Stimulated activated CD4-positive, alpha-beta T cell treated with anti-CD3 and anti-CD28 coated beads, TNF-alpha, amount 100 ng/mL, for 1 hour (primary cell): ENCODE measurements at regions not wholly inside any gene's neighbourhood (a gene's known extent, or its start where the extent isn't known, plus 50 kb on each side); places are given as distances from the start of the nearest gene placed in this dataset.
"Not testable (repeated sequence)": the region's sequence is repeated elsewhere in the genome, so short reads cannot be mapped to it uniquely, and the experiment has no call there.

Experiments
- DNase-seq, 3 donors: peaks; one replicate each; pipeline ENCODE4 v3.0.0-alpha.2; 2020; ENCODE audit warnings: low read depth in 3 of 3, low spot score in 1 of 3

DNA sequence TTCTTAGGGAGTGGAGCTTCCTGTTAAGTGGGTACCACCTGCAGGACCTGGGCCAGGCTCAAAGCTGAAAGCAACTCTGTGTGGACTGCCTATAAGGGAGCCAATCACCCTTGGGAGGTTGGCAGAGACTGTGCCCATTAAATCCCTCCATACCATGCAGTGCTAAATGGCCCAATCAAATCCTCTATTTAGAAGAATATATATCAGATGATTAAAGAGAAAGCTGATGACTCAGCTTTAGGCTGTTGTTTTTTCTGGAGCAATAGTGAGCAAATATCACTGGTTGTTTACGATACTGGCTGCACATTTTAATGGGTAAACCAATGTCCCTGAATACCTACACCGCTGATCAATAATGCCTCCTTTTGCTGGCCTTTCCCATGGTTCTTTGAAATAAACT lies 101.3 kb downstream of the TMX1 start:
- no peak for DNase-seq

DNA sequence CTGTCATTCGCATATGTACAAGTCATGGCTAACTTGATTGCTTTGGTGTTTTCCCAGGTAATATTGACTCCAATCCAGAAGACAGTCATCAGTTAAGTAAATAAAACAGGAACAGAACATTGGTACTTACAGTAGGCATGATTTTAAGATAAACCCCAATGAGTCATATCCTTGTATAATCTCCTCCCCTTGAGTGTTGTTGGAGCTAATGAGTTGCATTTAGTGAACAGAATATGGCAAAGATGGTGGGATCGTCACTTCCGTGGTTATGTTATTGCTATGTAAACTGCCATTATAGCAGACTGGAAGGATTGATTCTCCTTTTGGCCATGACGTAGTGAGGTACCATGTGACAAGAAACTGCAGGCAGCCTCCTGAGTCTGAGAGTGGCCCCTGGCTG lies 102.2 kb downstream of the TMX1 start:
- no peak for DNase-seq

DNA sequence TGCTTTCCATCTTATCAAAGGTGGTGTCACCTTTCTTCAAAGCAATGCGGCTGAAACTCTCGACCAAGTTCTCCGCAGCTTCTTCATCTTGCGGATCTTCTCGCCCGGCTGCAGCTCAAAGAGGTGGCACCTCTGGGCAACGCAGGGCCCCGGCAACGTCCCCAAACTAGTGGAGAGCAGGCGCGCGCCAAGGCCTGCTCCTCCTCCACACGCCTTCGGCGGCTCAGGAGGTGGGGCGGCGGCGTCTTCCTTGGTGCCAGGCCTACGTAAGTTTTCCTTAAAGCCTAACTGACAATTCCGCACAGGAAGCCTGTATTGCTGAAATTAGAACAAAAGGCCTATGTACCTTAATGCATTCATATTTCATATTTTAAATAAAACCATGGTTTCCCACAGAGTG lies 112.0 kb downstream of the TMX1 start:
- no peak for DNase-seq

DNA sequence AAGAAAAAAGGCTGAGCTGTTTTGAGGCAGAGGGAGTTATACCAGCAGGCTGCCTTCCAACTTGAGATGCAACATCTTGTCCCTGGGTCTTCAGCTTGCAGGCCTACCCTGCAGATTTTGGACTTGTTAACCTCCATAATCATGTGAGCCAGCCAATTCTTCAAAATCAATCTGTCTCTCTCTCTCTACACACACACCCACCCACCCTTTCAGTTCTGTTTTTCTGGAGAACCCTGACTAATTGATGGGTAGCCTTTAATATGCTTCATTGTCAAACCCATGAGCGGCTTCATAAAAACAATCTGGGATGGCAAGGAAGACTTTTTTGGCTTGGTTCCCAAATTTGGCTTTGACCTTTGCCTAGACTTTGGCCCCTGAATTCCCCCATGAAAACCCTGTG lies 113.9 kb downstream of the TMX1 start:
- DNase-seq: no peak

DNA sequence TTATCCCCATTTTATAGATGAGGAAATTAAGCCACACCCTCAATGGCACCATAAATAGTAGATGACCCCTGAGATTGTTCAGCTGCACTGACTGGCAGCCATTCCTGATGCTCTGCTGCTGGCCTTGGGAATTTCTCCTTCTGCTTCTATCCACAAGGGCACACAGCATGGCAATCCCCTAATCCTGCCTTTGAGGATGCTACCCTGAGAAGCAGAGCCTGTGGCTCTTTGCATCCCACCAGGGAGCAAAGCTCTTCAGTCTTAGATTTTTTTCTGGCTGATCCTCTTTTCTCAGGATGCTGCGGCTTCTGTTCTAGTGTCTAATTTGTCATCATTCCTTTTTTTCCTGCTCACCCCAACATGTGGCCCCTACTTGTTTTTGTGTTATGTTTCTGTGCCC lies 114.8 kb downstream of the TMX1 start:
- DNase-seq: no peak

DNA sequence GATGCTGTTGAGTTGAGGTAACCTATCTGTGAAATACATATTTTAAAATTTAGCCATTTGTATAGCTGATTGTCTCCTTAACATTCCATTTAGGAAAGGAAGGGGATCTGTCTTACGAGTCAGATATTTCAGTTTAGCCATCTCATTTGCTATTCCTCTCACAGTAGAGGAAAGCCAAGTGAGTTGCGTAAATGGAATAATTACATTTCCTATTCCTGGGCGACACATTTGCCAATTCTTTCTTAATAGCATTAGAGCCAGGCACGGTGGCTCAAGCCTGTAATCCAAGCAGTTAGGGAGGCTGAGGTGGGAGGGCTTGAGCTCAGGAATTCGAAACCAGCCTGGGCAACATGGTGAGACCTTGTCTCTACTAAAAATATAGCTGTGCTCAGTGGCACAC lies 116.3 kb downstream of the TMX1 start:
- DNase-seq: no peak

DNA sequence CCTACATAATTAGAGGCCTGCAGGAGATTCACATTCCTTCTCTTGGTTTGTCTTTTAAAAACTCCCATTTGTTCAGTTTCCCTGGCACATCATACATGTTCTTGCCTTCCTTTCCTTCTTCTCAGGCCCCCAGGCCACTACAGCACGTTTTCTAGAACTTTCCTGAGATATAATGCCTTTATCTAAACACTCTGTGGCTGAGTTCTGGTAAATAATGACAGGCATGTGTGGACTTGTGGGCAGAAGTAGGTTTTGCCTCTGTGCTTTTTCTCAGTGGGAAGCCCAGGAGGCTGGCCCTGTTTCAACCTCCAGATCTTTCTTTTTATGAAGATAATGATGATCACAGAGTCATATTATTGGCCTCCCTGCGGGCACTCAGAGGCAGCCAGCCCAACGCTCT lies 117.2 kb downstream of the TMX1 start:
- DNase-seq: no peak

DNA sequence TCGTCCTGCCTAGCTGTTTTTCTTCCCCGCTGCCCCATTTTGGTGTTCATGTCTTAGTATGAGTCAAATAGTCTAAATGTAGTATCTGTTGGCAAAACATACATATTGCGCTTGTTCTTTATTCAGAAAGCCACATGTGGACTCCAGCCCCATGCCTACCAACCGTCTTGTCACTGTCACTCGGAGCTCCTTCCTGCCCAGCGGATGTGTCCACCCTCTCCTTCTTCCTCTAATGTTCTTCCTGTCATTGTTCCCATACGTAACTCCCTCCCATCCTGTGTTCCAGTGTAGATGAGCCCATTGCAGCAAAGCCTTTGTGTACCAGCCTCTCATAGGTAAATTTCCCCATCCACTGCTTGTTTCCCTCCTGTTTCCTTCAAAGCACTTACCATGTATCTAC lies 120.5 kb downstream of the TMX1 start:
- DNase-seq: no peak

DNA sequence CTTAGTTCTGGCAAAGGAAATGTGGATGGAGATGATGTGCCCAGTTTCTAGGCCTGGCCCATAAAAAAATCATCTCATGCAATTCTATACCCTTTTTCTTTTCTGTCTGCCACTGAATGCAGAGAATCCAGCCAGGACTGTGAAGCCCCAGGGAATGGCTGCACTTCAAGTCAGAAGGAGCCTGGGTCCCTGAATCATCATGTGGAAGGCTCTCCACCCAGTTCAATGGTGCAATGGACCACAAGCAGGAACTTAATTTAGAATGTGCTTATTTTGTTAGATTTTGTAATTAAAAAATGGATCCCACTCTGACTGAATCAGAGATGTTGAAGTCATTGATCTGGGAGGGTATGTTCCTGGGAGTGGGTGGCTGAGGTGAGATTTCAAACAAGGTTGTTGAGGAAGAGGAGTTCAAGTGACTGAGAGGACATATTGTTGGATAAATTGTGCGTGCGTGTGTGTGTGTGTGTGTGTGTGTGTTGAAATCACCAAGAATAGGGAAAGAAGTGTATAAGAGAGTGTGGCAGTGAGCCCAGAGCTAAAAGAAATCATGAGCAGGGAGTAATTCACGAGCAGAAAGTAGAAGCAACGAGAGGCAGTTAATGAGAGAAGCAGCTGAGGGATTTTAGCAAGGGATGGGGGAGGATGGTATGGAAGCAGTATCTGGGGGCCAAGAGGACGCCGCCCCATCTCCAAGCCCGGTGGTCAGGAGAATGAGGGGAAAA lies 125.4 kb downstream of the TMX1 start:
- no peak for DNase-seq

DNA sequence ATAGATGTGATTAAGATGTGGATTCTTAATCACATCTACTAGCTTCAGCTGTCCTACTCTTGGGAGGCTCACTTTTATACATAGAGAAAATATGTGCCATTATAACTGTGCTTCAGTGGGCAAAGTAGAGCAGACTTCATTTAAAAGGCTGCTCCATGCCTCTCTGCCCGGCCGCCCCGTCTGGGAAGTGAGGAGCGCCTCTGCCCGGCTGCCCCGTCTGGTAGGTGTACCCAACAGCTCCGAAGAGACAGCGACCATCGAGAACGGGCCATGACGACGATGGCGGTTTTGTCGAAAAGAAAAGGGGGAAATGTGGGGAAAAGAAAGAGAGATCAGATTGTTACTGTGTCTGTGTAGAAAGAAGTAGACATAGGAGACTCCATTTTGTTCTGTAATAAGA lies 126.4 kb downstream of the TMX1 start:
- DNase-seq: not testable (repeated sequence)

DNA sequence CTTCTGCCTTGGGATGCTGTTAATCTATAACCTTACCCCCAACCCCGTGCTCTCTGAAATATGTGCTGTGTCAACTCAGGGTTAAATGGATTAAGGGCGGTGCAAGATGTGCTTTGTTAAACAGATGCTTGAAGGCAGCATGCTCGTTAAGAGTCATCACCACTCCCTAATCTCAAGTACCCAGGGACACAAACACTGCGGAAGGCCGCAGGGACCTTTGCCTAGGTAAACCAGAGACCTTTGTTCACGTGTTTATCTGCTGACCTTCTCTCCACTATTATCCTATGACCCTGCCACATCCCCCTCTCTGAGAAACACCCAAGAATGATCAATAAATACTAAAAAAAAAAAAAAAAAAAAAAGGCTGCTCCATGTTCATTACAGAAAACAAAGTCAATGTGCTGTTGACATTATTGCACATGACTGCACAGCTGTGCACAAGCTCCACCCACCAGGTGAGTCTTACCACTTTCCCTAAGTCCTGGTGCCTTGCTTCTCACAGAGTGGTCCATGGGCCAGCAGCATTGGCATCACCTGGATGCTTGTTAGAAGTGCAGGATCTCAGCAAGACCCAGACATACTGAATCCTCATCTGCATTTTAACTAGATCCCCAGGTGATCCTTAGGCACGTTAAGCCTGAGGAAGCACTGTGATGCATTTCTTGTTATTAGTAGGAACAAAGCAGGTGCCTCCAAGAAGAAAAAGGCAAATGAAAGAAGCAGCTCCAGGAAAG lies 127.0 kb downstream of the TMX1 start:
- not testable (repeated sequence) for DNase-seq

DNA sequence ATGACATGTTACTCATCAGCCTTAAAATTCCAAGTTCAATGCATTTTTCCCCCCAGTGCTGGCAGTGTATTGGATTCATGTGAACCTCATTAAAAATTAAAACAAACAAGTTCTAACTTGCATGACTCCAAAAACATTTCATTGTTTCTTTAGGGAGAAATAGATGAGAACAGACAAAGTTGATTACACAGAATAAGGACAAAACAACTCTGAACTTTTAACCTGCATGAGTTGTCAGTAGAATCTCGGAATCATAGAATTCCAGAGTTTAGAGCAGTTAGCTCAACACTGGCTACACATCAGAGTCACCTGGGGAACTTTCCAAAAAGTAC lies 127.5 kb downstream of the TMX1 start:
- no peak for DNase-seq

DNA sequence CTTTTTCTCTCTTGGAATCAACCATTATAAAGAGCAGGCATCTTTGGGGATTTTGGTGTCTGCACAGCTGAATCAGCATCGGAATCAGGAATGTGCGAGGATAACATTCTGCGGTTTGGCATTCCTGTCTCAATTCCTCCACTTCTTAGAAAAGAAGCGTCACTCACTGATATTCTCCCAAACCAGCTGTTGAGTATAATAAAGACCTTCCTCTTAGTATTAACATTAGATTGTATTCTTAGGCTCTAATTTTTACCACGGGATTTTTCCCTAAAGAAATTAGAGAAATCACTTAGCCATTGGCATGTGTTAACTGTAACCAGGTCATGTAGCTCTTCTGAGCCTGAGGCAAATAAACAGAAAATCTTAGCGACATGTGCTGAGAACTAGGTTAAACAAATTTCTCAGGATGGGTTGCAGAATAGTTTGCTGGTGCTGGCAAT lies 128.7 kb downstream of the TMX1 start:
- no peak for DNase-seq

DNA sequence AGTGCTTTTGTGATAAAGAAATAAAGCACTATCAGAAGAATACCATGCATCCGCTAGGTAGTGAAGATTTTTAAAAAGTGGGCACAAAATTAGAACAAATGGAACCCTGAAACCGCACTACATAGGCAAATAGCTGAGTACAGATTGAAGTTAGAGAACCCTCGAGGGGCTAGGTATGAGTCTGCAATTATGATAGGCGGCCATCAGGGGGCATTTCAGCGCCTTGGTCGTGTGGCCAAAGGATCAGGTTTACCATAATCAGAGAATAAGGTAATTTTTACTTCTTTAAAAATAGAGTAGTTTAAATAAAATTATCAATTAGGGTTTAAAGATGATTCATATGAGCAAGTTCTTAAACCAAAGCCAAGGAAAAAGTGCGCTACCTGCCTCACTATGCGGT lies 129.8 kb downstream of the TMX1 start:
- DNase-seq: no peak

DNA sequence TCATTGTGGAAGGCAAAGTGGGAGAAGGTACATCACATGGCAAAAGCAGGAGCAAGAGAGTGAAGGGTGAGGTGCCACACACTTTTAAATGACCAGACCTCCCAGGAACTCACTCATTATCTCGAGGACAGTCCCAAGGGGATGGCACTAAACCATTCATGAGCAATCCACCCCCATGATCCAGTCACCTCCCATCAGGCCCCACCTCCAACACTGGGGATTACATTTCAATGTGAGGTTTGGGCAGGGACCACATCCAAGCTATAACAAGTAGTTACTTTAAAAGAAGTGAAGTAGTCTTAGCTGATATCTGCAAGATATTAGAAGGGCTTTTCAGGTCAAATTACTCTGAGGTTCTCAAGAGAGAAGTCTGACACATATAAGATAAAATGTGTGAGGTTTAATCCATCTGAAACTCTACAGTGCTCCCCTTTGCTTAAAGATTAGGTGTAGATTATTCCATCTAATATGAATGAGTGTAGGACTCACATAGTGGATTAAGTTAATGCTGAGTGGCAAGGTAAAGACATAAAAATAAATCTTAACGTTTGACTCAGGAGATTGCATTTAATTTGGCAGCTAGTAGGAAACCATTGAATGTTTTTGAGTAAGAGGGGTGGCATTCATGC lies 130.8 kb downstream of the TMX1 start:
- no peak for DNase-seq

DNA sequence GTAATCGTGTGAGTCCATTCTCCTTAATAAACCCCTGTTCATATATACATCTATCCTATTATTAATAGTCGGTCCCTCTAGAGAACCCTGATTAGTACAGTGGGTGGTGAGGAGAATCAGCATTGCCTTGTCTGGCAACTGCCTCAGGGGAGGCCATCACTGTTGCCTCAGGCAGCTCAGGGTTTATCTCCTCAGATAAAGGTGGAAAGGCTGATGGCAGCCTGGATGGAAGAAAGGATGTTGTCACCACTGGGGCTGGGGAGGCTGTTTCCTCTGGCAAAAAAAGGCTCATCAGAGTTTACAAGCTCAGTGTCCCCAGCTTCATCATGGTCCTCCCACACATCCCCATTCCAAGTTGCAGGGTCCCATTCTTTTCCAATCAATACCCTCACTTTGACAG lies 137.1 kb downstream of the TMX1 start:
- not testable (repeated sequence) for DNase-seq

DNA sequence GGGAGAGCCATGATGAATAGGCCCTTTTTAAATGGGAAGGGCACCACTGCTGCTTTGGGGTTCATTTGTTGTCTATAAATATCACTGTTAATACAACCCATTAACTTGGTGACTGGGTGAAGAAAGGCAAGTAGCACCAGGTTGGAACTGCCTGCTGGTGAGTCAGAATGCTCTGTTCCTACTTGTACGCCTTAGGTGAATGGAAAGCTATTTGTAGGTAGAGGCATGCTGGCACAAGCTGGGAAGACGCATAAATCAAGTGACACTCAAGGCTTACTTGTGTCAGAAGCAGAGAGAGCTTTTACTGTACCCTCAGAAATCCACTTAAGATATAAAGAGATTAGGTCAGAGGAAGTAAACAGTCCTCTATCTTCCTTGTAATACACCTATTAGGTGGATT lies 142.5 kb downstream of the TMX1 start:
- no peak for DNase-seq

DNA sequence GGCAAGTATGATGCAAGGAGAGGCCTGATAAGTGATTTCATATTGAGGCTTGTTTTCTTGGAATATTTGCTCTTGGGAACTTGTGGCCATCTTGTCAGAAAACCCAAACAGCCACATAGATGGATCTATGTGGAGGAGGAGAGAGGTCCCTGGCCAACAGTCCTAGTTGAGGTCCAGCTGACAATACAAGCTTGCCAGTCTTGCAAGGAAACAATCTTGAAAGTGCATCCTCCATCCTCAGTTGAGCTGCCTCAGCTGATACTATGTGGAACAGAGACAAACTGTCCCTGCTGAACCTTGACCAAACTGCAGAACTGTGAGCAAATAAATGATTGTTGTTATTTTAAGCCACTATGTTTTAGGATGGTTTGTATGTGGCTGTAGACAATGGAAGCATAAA lies 146.4 kb downstream of the TMX1 start:
- DNase-seq: no peak

DNA sequence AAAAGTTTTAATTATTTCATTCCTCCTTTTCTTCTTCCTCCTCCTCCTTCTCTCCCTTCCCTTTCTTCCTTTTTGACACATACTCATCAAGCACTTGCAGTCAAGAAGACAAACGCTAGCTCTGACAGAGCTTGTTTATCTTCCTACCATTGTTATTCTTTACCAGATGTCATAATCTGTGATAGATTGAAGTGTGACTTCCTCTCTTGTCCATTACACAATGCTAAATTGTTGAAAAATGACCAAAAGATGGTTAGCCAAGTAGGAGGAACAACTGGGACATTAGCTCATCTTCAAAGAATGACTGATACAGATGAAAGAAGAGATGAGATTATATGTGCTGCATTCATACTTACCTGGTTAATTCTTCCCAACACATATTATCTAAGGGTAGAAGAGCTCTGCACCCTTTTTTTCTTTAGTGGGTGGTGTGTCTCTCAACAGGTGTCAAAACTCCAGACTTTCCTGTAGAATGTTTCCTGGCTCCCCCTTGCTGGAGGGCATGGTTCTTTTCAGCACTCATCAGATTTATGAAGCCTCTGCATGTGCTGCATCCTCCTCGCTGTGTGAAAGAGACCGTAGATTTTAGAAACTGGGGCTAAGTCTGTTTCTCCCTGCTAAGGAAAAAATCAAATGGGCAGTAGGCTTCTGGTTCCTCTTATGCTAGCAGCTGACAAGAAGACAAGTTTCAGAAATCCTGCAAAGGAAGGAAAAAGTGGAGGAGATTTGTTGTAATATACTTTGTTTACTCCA lies 147.1 kb downstream of the TMX1 start:
- DNase-seq: no peak

DNA sequence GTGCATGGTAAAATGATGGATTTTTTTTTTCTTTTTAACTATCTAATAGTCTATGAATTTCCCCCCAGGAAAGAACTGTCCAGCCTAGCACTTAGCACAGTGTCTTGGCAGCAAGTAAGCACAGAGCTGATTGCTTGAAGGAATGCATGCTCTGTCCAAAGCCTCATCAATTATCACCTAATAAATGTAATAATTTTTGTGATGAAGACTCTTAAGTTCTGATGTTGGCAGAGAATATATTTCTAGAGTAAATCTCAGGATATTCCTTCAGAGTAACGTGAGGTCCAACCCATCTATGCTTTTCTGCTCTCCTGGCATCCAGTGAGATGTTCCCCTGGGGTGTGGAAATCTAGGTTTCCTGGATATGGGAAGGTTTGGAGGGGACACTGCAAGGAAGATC lies 152.4 kb downstream of the TMX1 start:
- no peak for DNase-seq

DNA sequence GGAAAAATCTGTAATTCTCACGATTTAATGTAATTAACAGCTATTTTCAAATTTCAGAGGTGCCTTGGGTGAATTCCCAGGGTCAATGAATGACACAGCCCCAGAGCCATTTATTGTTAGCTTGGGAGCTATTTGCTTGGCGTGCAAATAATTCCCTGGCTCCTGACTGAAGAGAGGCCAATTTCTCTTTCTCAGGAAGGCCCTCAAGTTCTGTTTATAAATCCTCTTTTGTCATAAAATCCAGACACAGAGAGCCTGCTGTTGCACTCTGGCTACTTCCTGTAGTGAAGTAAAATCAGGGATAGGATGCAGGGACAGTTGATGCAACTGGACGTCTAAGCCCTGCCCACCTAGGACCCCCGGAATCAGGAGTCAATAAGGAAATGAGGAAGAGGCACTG lies 154.3 kb downstream of the TMX1 start:
- DNase-seq: no peak

DNA sequence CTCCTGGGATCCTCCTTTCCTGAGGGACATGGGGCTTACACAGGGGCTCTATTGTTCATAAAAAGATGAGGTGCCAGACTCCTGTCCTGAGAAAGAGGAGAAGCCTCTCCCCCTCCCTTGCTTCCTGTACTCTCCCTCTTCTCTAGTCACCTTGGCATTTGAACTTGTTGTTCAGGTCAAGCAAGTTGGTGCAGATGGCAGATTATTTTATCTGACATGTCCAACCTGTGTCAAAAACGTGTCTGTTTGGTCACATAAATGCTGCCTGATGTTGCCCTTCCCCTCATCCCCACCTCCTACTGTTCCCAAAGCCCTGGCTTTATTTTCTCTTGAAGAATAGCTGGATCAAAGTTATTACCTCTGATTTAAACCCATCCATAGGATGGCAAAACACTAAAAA lies 154.8 kb downstream of the TMX1 start:
- DNase-seq: no peak
